ENCODE measurements at regions not wholly inside any gene's neighbourhood (a gene's known extent, or its start where the extent isn't known, plus 50 kb on each side); places are given as distances from the start of the nearest gene placed in this dataset.
"Not testable (repeated sequence)": the region's sequence is repeated elsewhere in the genome, so short reads cannot be mapped to it uniquely, and the experiment has no call there.

DNA sequence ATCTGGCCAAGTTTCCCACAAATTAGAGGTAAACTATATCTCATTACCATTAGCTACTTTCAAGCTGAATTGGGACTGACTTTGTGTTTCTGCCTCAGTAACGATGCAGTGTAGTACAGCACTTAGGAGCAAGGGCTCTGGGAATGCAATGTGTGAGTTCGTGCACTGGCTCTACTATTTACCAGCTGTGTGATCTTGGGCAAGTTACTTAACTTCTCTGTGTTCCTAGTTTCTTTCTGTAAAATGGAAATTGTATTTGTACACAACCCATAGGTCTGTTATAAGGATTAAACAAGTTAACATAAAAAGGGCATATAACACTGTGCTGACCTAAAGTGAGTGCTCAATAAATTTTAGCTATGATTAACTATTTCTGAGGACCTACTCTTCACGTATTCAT lies 65.0 kb upstream of the CSF1 start:
- H3K4me3 ChIP-seq, result no peak overlapping the region
- no peaks in the 10 kb centered on the region for H3K27me3 ChIP-seq
- no peaks in the 10 kb centered on the region for H3K9me3 ChIP-seq (replicated peaks in 1 of 3)
- H3K36me3 ChIP-seq (replicated peaks in 1 of 2), result no peaks in the 10 kb centered on the region
- no peak for DNase-seq
- WGBS, 4 donors, result 91 to 97% (median 95%) methylated on average over 3 of the region's 3 CpGs
- TF ChIP-seq POLR2A (IDR thresholded peaks at IDR 0.05), result no peak
- TF ChIP-seq, protein P1, sequence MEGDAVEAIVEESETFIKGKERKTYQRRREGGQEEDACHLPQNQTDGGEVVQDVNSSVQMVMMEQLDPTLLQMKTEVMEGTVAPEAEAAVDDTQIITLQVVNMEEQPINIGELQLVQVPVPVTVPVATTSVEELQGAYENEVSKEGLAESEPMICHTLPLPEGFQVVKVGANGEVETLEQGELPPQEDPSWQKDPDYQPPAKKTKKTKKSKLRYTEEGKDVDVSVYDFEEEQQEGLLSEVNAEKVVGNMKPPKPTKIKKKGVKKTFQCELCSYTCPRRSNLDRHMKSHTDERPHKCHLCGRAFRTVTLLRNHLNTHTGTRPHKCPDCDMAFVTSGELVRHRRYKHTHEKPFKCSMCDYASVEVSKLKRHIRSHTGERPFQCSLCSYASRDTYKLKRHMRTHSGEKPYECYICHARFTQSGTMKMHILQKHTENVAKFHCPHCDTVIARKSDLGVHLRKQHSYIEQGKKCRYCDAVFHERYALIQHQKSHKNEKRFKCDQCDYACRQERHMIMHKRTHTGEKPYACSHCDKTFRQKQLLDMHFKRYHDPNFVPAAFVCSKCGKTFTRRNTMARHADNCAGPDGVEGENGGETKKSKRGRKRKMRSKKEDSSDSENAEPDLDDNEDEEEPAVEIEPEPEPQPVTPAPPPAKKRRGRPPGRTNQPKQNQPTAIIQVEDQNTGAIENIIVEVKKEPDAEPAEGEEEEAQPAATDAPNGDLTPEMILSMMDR (IDR thresholded peaks at IDR 0.05), result no peak
- no peak overlapping the region for H3K27ac ChIP-seq
- H3K4me1 ChIP-seq (replicated peaks in 1 of 2), result peaks cover 0 to under 1% of the 10 kb centered on the region in 2 donors
- intact Hi-C loops (cut with DNase I), result no loop called here

DNA sequence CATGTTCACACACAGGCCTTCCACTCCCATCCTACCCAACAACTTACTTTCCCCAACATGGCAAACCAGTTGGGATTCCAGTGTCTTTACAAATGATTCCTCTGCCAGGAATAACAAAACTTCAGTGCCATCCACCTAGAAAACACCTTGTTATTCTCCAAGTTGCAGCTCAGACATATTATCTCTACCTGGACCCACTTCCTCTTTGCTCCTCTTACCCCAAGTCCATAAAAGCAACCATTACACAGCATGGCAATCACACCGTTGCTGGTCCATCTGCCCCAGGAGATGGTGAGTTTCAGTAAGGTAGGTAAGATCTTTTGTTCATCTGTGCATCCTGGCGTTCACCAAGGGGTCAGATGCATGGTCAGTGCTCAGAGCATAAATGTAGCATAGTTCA lies 66.0 kb upstream of the CSF1 start:
- Histone ChIP-seq H3K4me3 (no peak overlapping the region), H3K9me3 (replicated peaks in 1 of 3) (no peaks in the 10 kb centered on the region), H3K27ac (no peak overlapping the region), H3K27me3 (no peaks in the 10 kb centered on the region), H3K4me1 (replicated peaks in 1 of 2) (no peaks in the 10 kb centered on the region), H3K36me3 (replicated peaks in 1 of 2) (no peaks in the 10 kb centered on the region)
- 87 to 100% (median 92%) methylated on average over 2 of the region's 2 CpGs for WGBS, 4 donors
- intact Hi-C loops (cut with DNase I), result no loop called here
- TF ChIP-seq POLR2A (IDR thresholded peaks at IDR 0.05), result no peak
- TF ChIP-seq, protein P1 (IDR thresholded peaks at IDR 0.05), result no peak
- DNase-seq, result no peak

DNA sequence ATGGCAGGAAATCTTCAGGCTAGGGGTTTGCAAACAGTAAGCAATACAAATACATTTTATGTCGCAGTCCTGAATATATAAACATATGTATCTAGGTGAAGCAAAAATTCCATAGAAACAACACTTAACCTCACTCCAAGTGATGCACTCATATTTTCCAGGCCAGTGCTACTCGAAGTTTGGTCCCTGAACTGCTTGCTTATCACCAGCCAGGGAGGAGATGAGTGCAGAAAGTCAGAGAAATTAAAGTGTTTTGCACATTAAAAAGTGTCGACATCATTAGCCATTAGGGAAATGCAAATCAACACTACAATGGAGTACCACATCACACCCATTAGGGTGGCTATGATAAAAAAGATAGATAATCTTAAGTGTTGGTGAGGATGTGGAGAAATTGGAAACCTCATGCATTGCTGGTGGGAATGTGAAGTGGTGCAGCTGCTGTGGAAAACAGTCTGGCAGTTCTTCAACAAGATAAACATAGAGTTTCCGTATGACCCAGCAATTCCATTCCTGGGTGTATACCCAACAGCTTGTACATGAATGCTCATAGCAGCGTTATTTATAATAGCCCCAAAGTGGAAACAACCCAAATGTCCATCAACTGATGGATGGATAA lies 70.5 kb upstream of the CSF1 start:
- Histone ChIP-seq H3K9me3 (replicated peaks in 1 of 3) (peaks cover 0 to 6% (median 0%) of the 10 kb centered on the region in 3 donors), H3K27me3 (no peaks in the 10 kb centered on the region), H3K27ac (no peak overlapping the region), H3K4me3 (no peak overlapping the region), H3K4me1 (replicated peaks in 1 of 2) (no peaks in the 10 kb centered on the region), H3K36me3 (replicated peaks in 1 of 2) (no peaks in the 10 kb centered on the region)
- DNase-seq, result no peak
- WGBS, 4 donors, result 75 to 87% (median 85%) methylated on average over 5 of the region's 5 CpGs
- intact Hi-C loops (cut with DNase I), result no loop called here
- no peak for TF ChIP-seq POLR2A (IDR thresholded peaks at IDR 0.05)
- TF ChIP-seq, protein P1 (IDR thresholded peaks at IDR 0.05), result no peak

DNA sequence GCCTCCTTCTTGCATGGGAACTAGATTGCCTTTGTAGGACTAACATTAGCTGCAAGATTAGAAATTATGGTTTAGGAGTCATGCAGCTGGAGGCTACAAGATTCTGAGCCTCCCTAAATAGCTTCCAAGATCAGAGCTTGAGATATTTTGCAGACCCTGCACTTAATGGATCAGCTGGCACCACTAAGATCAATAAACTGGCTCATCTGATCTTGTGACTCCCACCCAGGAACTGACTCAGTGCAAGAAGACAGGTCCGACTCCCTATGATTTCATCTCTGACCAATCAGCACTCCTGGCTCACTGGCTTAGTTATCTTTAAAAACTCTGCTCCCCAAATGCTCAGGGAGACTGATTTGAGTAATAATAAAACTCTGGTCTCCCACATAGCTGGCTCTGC lies 71.4 kb upstream of the CSF1 start:
- not testable (repeated sequence) for DNase-seq; H3K4me3 ChIP-seq; H3K36me3 ChIP-seq (replicated peaks in 1 of 2); H3K4me1 ChIP-seq (replicated peaks in 1 of 2); H3K27me3 ChIP-seq; H3K27ac ChIP-seq; H3K9me3 ChIP-seq (replicated peaks in 1 of 3)
- 83 to 100% (median 90%) methylated on average over 1 of the region's 1 CpG for WGBS, 4 donors
- intact Hi-C loops (cut with DNase I), result loop anchor here in 1 of 2 donors (10.0 kb wide), 1 partner anchor 66 kb away; no protein-coding TSS in a partner anchor

DNA sequence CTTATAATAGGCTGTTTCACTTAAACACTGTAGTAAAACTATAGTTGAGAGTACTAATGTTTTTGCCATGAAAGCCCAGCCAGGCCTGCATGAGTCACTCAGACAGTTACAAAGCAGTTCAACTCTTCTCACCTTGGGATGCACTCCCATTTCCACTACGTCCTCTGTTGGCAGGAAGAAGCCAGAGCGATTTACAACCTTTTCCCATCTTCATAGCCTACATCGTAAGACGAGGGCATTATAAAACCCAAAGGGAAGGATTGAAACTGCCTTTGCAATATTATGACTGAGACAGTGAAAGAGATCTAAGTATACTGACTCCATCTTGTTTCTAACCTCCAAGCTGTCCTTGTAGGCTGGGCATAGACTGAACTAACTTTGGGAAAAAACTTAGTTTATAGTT lies 71.8 kb upstream of the CSF1 start:
- DNase-seq, result peak; percentile 54 to 82 (median 68)
- peak overlapping the region in 1 of 5 donors; percentile 40 for H3K27ac ChIP-seq
- H3K9me3 ChIP-seq (replicated peaks in 1 of 3), result peaks cover 0 to 6% (median 0%) of the 10 kb centered on the region in 3 donors
- H3K27me3 ChIP-seq, result no peaks in the 10 kb centered on the region
- H3K4me3 ChIP-seq, result no peak overlapping the region
- no peaks in the 10 kb centered on the region for H3K4me1 ChIP-seq (replicated peaks in 1 of 2)
- intact Hi-C loops (cut with DNase I), result loop anchor here in 1 of 2 donors (10.0 kb wide), 1 partner anchor 66 kb away; no protein-coding TSS in a partner anchor
- no peaks in the 10 kb centered on the region for H3K36me3 ChIP-seq (replicated peaks in 1 of 2)
- 31 to 52% (median 40%) methylated on average over 4 of the region's 4 CpGs for WGBS, 4 donors
- no peak for TF ChIP-seq POLR2A (IDR thresholded peaks at IDR 0.05)
- TF ChIP-seq, protein P1 (IDR thresholded peaks at IDR 0.05), result no peak

All from adrenal gland (tissue), 9 donors.